WTC11 (cell line): ENCODE measurements at regions not wholly inside any gene's neighbourhood (a gene's known extent, or its start where the extent isn't known, plus 50 kb on each side); places are given as distances from the start of the nearest gene placed in this dataset.

Experiments used
- ATAC-seq: fragments of 200-7000 bp; cut with Tn5 transposase; 2 replicates; pipeline ENCODE4 v1.10.0; 2021; ENCODE audit warnings: mild to moderate bottlenecking, moderate library complexity
- CTCF ChIA-PET: fragments of 300-600 bp; sonication (Branson Sonifier 250); formaldehyde crosslinking; loops from one replicate; lab custom pipeline; 2021; ENCODE audit warnings: antibody characterized with exemption; lab: Charles Lee
- POLR2A ChIA-PET: fragments of 350-600 bp; sonication (Branson Sonifier 250); formaldehyde crosslinking; loops from one replicate; lab custom pipeline; 2021; ENCODE audit warnings: antibody characterized with exemption; lab: Charles Lee
- DNase-seq: peaks from one replicate; pipeline ENCODE4 v3.0.0; 2021; ENCODE audit warnings: low spot score
- H3K27ac Mint-ChIP-seq: 2 replicates; pipeline ENCODE4 v1.8.0; 2021; ENCODE audit warnings: mixed read lengths
- H3K27me3 Mint-ChIP-seq: 2 replicates; pipeline ENCODE4 v1.8.0; 2021; ENCODE audit warnings: low read depth, mild to moderate bottlenecking, moderate library complexity, mixed read lengths
- H3K36me3 Mint-ChIP-seq: 2 replicates; pipeline ENCODE4 v1.8.0; 2021; ENCODE audit warnings: mixed read lengths
- H3K4me1 Mint-ChIP-seq: 2 replicates; pipeline ENCODE4 v1.8.0; 2022; ENCODE audit warnings: mixed read lengths
- H3K4me3 Mint-ChIP-seq: 2 replicates; pipeline ENCODE4 v1.8.0; 2021; ENCODE audit warnings: mild to moderate bottlenecking, moderate library complexity, mixed read lengths
- H3K9me3 Mint-ChIP-seq: 2 replicates; pipeline ENCODE4 v1.8.0; 2021; ENCODE audit warnings: mixed read lengths
- AFF4 ChIP-seq: sonication (generic); formaldehyde crosslinking; IDR thresholded peaks from 2 replicates; pipeline ENCODE4 v1.8.1; 2023; ENCODE audit warnings: mild to moderate bottlenecking, missing genetic modification reagents, borderline replicate concordance
- ATF1 ChIP-seq: sonication (generic); formaldehyde crosslinking; IDR thresholded peaks from 2 replicates; pipeline ENCODE4 v1.8.1; 2023; ENCODE audit warnings: mild to moderate bottlenecking, moderate library complexity, missing genetic modification reagents
- CREB1 ChIP-seq: sonication (generic); formaldehyde crosslinking; IDR thresholded peaks from 2 replicates; pipeline ENCODE4 v1.8.0; 2023; ENCODE audit warnings: mild to moderate bottlenecking, missing genetic modification reagents
- ELF4 ChIP-seq: sonication (generic); formaldehyde crosslinking; IDR thresholded peaks from 2 replicates; pipeline ENCODE4 v1.8.1; 2022; ENCODE audit warnings: low read depth, mild to moderate bottlenecking, moderate library complexity, missing genetic modification reagents
- ETV6 ChIP-seq: sonication (generic); formaldehyde crosslinking; IDR thresholded peaks from 2 replicates; pipeline ENCODE4 v1.8.1; 2022; ENCODE audit warnings: mild to moderate bottlenecking, missing genetic modification reagents
- HMGXB4 ChIP-seq: sonication (generic); formaldehyde crosslinking; IDR thresholded peaks from 2 replicates; pipeline ENCODE4 v1.8.1; 2023; ENCODE audit warnings: mild to moderate bottlenecking, moderate library complexity, missing genetic modification reagents
- JAZF1 ChIP-seq: fragments of 250-450 bp; sonication (Bioruptor Pico); IDR thresholded peaks from 2 replicates; pipeline ENCODE4 v1.9.0; 2021; ENCODE audit warnings: moderate library complexity, mild to moderate bottlenecking, inconsistent platforms
- NFATC4 ChIP-seq: fragments of 250-450 bp; sonication (Bioruptor Pico); IDR thresholded peaks from 2 replicates; pipeline ENCODE4 v1.9.0; 2021; ENCODE audit warnings: mild to moderate bottlenecking
- OVOL2 ChIP-seq: fragments of 250-450 bp; sonication (Bioruptor Pico); IDR thresholded peaks from 2 replicates; pipeline ENCODE4 v1.9.0; 2021; ENCODE audit warnings: mild to moderate bottlenecking, borderline replicate concordance
- ZBTB21 ChIP-seq: sonication (generic); formaldehyde crosslinking; IDR thresholded peaks from 2 replicates; pipeline ENCODE4 v1.8.1; 2023; ENCODE audit warnings: mild to moderate bottlenecking, missing genetic modification reagents, borderline replicate concordance
- ZBTB43 ChIP-seq: sonication (generic); formaldehyde crosslinking; IDR thresholded peaks from 2 replicates; pipeline ENCODE4 v1.8.1; 2023; ENCODE audit warnings: mild to moderate bottlenecking, missing genetic modification reagents
- ZNF416 ChIP-seq: fragments of 250-450 bp; sonication (Bioruptor Pico); IDR thresholded peaks from 2 replicates; pipeline ENCODE4 v1.9.0; 2021; ENCODE audit warnings: mild to moderate bottlenecking, inconsistent platforms
- ZNF425 ChIP-seq: fragments of 250-450 bp; sonication (Bioruptor Pico); conservative IDR thresholded peaks from 2 replicates; pipeline ENCODE4 v1.9.0; 2021; ENCODE audit warnings: mild to moderate bottlenecking
- ZNF512 ChIP-seq: sonication (generic); formaldehyde crosslinking; IDR thresholded peaks from 2 replicates; pipeline ENCODE4 v1.8.1; 2022; ENCODE audit warnings: missing genetic modification reagents, borderline replicate concordance

- TF ChIP-seq ZBTB21 (CRISPR knock-in tag) (no peak), HMGXB4 (no peak), ATF1 (no peak)
- TF ChIP-seq, all 79 proteins: peak for 0
Measured at GRCh38 chr21:17185674-17186073, 327.2 kb upstream of the CXADR start (continued).

- Mint-ChIP-seq H3K27ac (no peak overlapping the region), H3K4me1 (no peaks in the 10 kb centered on the region), H3K4me3 (no peak overlapping the region), H3K36me3 (peaks cover 19% of the 10 kb centered on the region), H3K27me3 (no peaks in the 10 kb centered on the region; the same call in 1 of the 2 replicates), H3K9me3 (peaks cover 76% of the 10 kb centered on the region)
- ATAC-seq (no peak), DNase-seq (no peak)
- ChIA-PET CTCF (no interaction called here), POLR2A (no interaction called here)
- TF ChIP-seq JAZF1 (CRISPR knock-in tag) (no peak), OVOL2 (CRISPR knock-in tag) (no peak), ELF4 (no peak), NFATC4 (CRISPR knock-in tag) (no peak)
Measured at GRCh38 chr21:17189963-17190362, 322.9 kb upstream of the CXADR start.

- H3K4me1 Mint-ChIP-seq: peaks cover 5% of the 10 kb centered on the region
- POLR2A ChIA-PET: no interaction called here
- ATAC-seq: no peak
- no peak for DNase-seq
- TF ChIP-seq ZNF425 (CRISPR knock-in tag) (no peak), ETV6 (no peak), ZNF416 (CRISPR knock-in tag) (no peak), ZBTB43 (CRISPR knock-in tag) (no peak), ZNF512 (CRISPR knock-in tag) (no peak), AFF4 (CRISPR knock-in tag) (no peak), CREB1 (CRISPR knock-in tag) (no peak)
- H3K27me3 Mint-ChIP-seq: no peaks in the 10 kb centered on the region
- no peak overlapping the region for H3K27ac Mint-ChIP-seq
- CTCF ChIA-PET: no interaction called here
- peaks cover 70% of the 10 kb centered on the region for H3K9me3 Mint-ChIP-seq
- no peak overlapping the region for H3K4me3 Mint-ChIP-seq
- H3K36me3 Mint-ChIP-seq: peaks cover 19% of the 10 kb centered on the region
Measured at GRCh38 chr21:17191346-17191993, 321.4 kb upstream of the CXADR start.
